Activated CD4-positive, alpha-beta T cell treated with anti-CD3 and anti-CD28 coated beads, Interleukin-10, Interleukin-2, amounts not matched to agents 100 ng/mL and 50 ng/mL, durations not matched to agents 16 hours and 8 hours (primary cell): ENCODE measurements at regions not wholly inside any gene's neighbourhood (a gene's known extent, or its start where the extent isn't known, plus 50 kb on each side); places are given as distances from the start of the nearest gene placed in this dataset.
"Not testable (repeated sequence)": the region's sequence is repeated elsewhere in the genome, so short reads cannot be mapped to it uniquely, and the experiment has no call there.

ENCODE experiments used
- DNase-seq: peaks from one replicate; pipeline ENCODE4 v3.0.0-alpha.2; 2020

DNA sequence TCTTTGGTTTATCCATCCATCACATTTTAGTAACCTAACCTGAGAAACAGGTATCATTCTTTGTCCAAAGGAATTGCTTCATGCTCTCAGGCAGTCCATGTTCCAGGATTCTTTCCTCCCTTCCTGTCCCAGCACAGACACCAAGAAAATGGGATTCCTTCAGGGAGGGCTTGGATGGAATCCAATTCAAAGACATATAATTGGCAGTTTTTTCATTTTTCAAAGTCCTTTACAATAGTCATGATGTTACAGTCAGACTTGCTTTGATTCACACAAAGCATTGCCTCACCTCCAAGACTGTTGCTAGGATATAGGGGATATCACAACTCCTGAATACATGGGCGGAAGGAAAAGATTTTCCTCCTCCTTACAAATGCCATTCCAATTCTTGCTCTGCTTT lies 241.4 kb upstream of the ACVR2A start:
- DNase-seq = no peak

DNA sequence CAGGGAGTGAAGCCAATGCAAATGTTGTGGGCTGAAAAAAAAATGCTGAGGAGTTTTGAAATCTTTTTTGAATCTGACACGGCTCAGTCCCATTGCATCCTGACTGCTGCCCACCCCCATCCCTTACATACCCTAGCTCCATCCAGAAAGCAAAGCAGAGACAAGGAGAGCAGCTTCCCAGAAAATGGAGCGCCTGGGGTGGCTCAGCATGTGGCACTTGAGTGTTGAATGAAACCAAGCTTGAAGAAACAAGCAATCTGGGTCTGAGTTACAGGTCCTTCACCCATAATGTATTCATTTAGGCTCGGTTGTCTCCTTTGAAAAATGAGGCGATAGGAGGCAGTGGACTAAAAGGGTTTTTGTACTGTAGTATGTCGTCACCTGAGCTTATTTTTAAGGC lies 244.2 kb upstream of the ACVR2A start:
- no peak for DNase-seq

DNA sequence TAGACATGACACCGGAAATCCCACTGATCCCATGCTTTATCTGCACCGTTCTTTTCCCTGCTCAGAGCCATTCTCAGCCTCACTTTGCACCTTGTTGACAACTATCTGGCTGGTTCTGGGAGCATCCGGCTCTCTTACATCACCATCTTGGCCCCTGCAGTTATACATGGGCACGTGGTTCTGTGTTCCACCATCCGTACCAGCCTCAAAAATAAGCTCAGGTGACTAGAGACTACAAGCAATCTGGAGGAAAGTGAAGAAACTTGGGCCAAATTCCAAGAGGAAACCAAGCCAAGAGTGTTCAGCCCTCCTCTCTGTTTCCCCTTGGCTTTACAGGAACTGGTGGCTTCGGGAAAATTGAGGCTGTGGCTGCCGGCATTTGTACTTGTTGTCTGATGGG lies 244.6 kb upstream of the ACVR2A start:
- no peak for DNase-seq

DNA sequence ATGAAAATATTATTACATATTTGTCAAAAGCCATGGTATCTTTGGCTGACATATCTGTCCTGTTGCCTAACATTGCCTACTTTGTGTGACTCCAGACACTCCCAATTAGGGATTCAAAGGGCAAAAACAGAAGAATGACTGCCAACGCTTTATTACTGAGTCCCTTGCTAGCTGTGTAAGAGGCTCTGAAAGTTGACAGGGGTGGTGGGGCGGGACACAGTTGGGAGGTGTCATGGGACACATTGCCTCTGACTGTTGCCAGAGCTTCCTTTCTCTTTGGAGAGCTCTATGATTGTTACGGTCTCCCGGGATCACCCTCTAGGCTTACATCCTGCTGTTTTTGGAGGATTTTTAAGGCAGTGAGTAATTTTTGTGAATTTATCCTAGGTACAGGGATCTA lies 249.6 kb upstream of the ACVR2A start:
- no peak for DNase-seq

DNA sequence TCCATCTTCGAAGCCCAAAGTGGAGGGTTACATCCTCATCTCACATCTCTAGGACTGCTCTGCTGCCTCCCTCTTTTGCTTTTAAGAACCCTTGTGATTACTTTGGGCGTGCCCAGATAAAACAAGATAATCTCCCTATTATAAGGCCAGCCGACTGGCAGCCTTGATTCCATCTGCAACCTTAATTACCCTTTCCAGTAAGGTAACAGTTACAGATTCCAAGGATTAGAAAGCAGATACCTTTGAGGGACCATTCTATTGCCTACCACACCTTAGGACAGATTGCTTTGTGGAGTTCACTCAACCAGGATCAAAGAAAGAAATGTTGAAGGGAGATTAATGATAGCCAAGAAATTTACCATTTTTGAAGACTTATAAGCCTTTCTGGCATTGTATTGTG lies 250.8 kb upstream of the ACVR2A start:
- DNase-seq = no peak

DNA sequence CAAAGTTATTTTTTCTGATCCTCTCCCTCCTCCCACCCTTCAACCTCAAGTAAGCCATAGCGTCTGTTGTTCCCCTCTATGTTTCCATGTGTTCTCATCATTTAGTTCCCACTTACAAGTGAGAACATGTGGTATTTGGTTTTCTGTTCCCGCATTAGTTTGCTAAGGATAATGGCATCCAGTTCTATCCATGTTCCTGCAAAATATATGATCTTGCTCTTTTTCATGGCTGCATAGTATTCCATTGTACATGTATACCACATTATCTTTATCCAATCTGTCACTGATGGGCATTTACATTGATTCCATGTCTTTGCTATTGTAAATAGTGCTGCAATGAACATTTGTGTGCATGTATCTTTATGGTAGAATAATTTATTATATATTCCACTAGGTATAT lies 252.0 kb upstream of the ACVR2A start:
- DNase-seq = not testable (repeated sequence)

DNA sequence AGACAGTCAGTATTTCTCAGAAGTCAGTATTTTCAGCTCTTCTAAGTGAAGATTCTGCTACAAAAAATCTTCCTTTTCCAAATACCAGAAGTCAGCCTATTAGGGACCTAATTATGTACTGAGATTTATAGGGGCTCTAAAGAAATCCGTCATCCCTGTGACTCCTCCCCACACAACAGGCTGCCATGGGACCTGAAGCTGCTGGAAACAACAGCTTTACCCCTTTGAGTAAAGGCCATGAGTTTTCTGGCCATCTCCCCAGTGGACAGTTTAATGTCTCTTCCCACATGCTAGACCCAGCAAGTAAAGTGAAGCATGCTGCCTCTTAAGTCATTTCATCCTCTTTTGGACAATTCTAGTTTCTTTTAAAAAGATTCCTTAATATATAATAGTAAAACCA lies 255.7 kb upstream of the ACVR2A start:
- no peak for DNase-seq

DNA sequence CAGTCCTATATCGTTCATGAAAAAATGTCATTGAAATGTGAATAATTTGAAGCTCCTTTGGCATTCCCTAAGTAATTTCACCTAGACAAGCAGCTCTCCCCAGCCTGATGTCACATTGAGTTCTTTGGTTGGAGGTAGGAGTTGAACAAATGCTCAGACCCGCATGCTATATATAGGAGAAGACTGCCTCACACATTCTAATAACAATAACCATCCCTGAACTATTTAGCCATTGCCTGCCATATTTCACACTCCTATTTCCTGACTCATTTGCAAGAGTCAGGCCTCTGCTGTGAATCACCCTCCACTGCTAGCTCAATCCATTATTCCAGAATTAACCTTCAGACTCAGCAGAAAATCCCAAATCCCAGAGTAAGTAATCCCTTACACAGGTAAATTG lies 256.6 kb upstream of the ACVR2A start:
- no peak for DNase-seq

DNA sequence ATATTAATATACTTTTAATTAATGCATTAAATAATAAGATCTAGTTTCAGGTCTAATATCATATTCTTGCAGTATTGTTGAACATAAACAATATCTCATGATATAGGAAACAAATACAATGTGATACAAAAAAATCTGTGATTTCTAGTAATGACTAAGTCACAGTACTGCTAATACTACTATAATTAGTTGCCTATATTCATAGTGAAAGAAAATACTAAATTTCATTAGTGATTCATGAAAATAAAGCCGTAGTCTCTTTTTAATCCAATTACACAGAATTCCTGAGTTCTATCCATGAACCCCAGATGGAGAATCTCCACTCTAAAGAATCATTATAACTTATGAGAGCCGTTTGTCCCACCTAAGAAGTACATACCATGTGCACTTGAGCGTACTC lies 266.3 kb upstream of the ACVR2A start:
- DNase-seq = no peak

DNA sequence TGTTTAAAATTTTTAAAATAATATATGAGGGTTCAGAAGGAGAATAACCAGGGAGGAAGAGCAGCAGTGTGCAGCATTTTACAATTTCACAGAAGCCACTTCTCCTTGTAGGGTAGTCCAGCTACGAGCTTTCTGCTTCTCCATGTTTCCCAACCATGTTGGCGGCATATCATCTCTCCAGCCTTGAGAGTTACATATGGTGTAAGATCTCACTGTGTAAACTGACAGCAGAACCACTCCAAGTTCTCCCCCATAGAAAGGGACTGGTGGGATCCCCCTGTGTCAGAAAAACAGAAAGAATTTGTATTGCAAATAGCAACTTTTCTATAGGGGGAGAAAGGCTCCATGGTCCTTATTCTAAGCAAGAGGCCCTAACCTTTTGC lies 266.8 kb upstream of the ACVR2A start:
- no peak for DNase-seq

DNA sequence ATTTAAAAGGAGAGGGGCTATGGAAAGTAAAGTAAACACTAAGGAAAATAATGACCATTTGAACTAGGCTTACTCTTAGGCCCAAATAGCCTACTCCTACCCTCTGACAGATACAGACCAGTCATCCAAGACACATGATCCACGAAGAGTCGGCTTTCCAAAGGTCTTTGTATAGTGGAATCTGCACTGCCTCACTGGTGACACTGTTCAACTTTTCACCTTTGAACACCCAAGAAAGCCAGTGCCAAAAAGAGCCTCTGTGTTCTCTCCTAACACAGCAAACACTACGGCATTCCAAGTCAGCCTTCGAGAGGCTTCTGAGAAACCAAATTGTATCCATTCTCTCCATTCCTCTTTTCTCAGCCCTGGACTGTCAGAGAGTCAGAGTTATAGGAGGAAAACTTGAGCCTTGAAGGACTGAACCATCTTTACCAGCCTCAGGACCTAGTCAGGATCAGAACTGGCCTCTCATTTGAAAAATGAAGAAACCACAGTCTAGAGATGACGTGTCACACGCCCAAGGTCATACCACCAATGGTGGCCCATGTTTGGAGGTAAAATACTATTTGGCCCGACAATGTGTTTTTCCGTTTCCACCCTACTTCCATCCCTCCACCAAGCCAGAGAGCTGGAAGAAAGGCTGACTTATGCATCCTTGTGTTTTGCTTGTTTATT lies 267.4 kb upstream of the ACVR2A start:
- no peak for DNase-seq

DNA sequence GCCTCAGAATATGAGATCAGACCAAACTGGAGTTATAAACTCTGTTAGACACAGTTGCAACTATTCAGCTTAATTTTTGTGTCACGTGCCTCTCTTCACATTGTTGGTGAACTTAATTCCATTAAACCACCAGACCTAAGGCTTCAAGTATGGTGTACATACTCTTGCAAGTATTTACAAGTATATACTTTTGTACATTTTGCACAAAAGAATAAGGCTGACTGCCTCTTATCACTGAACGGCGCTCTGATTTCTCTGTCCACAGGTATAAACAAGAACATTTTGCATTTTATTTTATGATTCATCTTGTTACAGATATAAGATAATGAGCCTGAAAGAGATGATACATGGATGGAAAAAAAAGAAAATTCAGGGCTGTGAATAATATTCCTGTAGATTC lies 269.7 kb upstream of the ACVR2A start:
- DNase-seq = no peak

DNA sequence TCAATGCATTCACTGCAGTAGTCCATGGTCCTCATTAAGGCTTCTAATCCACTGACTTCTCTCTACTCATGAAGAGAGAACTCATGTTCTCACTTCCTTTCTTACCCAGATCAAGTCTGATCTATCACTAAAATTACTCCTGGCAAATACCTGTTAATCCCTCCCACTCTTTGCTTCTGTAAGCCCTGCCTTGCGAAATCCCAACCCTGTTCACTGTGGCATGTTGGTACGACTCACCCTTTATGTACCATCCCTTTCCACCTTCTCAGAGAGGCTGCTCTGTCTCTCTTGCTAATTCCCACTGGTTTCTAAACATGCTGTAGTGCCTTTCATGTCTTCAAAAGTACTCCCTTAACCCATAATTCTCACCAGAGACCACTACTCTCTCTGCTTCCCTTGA lies 272.2 kb upstream of the ACVR2A start:
- DNase-seq = no peak

DNA sequence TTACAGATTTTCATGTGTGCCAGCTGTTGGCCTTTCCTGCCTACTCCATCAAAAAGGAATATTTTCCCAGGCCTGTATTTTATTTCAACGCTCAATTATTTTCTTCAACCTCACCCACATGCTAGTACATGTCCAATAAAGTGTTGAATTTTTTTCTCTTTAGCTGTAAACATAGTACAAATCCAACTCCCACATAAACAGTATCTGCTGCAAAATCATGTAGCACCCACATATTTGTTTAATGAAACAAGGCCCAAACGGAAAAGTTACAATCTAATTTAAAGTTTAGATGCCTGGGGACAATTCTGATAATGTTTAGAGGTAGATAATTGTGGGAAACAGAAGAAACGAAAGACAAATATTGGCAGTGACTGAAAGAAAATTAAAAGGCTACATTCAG lies 275.4 kb upstream of the ACVR2A start:
- no peak for DNase-seq

DNA sequence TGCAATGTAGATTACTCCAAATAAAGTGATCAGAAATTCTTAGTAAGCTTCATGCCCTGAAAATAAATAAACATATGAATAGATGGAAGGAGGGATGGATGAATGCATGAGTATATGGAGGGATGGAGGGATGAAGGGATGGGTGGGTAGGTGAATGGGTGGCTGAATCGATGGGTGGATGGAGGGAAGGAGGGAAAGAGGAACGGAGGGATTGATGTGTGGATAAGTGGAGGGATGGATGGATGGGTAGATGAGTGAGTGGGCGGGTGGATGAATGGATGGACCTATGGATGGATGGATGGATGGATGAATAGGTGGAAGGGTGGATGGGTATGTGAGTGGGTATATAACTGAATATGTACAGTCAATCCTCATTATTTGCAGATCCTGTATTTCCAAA lies 276.7 kb upstream of the ACVR2A start:
- DNase-seq = no peak

DNA sequence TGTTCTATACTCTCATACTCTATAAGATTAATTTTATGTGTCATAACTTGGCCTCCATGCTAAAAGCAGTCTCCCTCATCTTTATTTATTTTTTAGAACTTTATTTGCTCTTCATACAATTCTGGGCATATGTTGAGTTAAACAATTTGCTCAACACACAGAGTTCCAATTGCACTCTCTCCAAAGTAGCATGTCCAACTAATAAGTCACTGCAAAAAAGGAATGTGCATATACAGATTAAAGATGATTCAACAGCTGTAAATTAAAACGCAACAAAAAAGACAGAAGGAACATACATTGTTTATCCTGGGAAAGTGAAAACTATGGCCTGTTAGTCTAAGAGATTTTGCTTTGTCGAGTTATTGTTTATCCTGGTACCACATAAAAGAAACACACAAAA lies 277.7 kb upstream of the ACVR2A start:
- DNase-seq = no peak

DNA sequence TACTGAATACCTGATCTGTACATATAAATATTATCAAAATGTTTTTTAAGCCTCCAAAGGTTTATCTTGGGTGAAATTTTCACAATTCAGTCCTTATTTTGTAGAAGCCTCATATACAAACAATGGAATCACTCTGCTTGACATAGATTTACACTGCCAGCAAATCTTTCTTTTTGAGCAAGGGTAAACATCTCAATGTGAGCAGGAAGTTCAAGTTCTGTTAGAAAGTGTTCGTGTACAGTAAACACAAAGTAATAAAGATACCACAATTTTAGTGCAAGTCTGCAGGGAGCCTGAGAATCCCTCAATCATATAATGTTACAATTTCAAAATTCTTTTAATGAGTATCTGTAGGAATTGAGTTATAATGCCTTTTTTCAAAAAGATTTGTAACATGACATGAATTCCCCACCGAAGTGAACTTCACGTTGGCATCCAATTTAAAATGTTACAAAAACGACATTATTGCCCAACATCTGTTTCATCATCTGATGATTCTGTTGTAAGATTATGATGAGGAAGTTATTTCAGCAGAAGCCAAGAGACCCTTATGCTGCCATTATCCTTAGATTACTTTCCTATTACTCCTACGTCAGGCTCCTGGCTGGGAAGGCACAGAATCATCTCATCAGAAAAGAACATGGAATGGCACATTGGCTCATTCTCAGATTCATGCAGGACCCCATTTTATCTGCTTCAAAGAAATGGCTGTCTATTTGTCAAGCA lies 283.9 kb upstream of the ACVR2A start:
- DNase-seq = no peak

DNA sequence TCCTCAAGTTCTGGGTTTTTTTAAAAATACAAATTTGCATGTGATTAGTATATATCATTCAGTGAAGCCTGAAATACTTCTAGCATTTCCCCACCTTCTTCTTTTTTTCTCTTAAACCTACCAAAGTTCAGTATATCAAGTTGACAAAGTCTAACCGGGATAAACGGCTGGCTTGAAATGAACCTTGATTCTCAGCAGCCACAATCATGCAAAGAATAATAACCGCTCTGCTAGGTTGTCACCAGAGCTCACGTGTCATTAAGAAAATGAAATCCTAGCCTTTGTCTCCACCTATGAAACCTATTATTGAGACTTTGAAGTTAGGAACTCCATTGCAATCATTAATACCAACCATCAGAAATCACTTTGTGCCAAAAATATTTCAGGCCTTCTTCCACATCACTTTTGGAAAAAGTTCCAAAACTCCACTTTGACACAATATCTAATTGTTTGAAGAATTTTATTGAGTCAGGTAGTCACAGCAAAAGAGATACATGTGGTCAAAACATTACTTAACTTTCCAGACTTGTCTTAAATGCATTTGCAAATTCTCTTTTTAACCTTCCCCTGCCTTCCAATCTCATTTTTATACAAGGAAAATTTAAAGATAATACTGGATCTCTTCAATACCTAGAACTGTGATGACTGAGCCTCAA lies 285.6 kb upstream of the ACVR2A start:
- DNase-seq = no peak

DNA sequence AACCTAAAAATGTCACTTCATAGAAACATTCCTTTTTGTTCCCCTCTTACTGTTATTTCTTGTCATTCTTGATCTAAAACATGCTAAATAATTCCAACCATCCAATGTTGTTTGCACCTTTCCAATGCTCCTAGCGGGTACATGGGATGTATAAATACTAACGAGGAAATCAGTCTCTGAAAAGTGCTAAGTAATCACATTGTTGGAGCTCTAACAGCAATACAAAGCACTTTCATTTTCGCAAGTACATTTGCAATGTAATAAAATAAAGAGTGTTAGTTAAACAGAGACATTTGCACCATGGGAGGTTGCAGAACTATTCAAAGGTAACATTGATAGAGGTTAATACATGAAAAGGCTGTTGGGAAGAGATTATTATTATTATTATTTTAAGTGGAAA lies 286.2 kb upstream of the ACVR2A start:
- DNase-seq = no peak

DNA sequence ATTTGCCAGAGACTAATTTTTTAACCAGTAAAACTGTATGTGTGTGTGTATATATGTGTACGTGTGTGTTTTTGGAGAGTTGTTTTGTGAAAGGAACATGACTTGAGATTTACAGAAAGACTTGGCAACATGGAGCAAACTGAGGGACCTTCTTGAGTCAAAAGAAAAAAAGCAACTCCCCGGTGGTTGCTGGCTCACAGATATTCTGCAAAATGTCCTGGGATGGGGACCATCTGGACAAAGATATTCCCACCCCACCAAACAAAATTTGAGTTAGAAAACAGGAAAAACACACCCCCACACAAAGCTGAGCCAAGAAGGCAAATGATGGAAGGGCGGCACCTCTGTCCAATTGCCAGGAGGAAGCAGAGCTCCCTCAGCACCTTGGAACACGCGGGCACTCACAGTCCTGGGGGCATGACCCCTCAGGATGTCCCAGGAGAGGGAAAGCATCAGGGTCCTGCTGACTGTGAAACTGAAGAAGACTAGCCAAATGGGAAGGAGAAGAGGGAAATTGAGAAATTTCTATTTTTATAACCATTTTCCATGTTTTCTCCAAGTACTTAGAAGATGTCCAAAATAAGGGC lies 290.2 kb upstream of the ACVR2A start:
- DNase-seq = no peak

DNA sequence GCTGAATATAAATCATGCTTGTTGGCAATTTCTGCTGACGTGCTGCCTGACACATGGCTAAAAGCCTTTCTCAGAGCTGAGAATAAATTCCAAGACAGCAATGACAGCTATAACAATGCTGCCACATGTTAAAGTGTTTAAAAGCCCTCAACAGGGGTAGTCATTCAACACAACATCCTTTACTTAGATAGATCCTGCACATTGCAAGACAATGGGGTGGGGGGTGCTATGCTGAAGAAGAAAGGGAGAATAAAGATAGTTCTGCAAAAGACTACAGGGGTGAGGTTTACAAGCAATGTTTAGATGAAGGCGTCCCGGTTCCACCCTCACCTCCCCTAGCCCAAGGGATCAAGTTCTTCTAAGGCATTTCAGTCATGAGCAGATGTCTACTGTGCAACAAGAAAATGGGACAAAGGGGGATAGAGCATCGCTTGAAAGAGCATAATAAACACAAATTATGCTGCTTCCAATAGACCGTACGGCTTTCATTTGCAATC lies 291.0 kb upstream of the ACVR2A start:
- DNase-seq = no peak

DNA sequence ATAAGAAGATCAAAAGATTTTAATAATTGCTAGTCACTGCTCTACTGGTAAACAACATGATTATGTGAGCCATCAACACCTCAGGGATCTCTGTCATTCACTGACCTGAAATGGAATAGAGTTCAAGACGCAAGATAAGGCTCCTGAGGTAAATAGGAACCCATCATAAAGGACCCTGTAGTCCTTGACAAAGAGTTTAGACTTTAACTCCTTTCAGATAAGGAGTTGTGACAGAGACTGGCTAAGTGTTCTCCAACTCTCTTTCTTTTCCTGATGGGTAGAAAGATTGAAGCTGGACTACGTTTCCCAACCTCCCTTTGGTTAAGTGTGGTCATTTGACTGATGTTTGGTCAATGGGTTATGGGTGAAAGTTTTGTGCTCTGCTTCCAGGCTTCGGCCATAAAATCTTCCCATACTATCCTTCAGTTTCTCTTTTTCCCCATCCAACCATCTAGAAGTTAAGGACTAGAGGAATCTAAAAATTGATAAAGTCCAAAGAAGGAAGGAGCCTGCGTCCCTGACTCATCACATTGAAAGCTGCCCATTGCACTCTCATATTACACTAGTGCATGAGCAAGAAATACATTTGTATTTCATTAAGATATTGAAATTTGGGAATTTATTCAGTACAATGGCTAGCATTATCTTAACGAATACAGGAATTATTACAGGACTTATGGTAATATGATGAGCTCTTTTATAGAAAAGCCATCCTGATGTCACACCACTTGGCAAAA lies 293.7 kb upstream of the ACVR2A start:
- DNase-seq = no peak

DNA sequence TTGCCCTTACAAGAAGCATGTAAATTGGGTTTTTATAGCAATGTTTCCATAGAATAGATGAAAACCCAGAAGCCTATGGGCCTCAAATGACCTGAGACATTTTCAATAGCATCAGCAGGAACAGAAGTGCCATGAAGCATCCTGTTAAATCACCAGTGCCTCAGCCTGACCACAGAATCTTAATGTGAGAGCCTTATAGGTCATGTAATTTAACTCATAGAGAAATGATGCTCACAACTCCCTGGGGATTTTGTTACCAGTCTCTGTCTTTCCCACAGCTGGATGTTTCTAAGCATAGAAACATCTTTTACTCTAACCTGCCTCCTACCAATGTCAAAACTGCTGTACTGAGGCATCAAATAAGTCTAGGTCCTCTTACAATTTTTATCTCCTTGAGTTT lies 295.8 kb upstream of the ACVR2A start:
- DNase-seq = no peak
